22Rv1 (cell line): ENCODE measurements at regions not wholly inside any gene's neighbourhood (a gene's known extent, or its start where the extent isn't known, plus 50 kb on each side); places are given as distances from the start of the nearest gene placed in this dataset.
A peak's percentile ranks its signal among the peaks of the same experiment; 100 is the strongest.

Experiments used
- H3K27ac ChIP-seq: fragments of 450-650 bp; 2 replicates; pipeline ENCODE4 v1.5.1; 2017
- ZFX ChIP-seq: fragments of 450-650 bp; IDR thresholded peaks from 2 replicates; pipeline ENCODE4 v1.6.1; 2017; ENCODE audit warnings: antibody characterized with exemption, borderline replicate concordance
- TF ChIP-seq, protein P1 (sequence below): fragments of 450-650 bp; IDR thresholded peaks from 2 replicates; pipeline ENCODE4 v1.5.1; 2017; ENCODE audit warnings: mild to moderate bottlenecking

DNA sequence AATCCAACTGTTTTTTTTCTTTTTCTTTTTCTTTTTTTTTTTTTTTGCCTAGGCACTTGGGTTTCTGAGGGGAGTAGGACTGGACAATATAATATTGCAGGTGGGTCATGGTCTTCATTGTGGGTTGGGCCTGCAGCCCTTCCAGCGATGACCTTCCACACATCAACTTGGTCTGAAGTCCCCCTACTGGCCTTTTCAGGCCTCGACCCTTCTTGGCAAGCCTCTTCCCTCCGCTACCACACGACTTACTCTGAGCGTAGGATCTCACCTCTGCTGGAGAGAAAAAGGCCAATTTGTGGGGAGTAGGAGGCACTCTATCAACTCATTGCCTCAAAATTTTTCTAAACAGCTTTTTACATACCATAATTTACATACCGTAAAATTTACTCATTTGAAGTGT, 51.1 kb upstream of the GRIK3 start:
- no peak for TF ChIP-seq ZFX
- TF ChIP-seq, protein P1, sequence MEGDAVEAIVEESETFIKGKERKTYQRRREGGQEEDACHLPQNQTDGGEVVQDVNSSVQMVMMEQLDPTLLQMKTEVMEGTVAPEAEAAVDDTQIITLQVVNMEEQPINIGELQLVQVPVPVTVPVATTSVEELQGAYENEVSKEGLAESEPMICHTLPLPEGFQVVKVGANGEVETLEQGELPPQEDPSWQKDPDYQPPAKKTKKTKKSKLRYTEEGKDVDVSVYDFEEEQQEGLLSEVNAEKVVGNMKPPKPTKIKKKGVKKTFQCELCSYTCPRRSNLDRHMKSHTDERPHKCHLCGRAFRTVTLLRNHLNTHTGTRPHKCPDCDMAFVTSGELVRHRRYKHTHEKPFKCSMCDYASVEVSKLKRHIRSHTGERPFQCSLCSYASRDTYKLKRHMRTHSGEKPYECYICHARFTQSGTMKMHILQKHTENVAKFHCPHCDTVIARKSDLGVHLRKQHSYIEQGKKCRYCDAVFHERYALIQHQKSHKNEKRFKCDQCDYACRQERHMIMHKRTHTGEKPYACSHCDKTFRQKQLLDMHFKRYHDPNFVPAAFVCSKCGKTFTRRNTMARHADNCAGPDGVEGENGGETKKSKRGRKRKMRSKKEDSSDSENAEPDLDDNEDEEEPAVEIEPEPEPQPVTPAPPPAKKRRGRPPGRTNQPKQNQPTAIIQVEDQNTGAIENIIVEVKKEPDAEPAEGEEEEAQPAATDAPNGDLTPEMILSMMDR: peak; percentile 8; the same call in 1 of the 2 replicates
- no peak overlapping the region for H3K27ac ChIP-seq

- H3K27ac ChIP-seq: no peak overlapping the region
- TF ChIP-seq ZFX: no peak
- TF ChIP-seq, protein P1: no peak
Measured at GRCh38 chr1:37089750-37090149, 55.4 kb upstream of the GRIK3 start.

- H3K27ac ChIP-seq: no peak overlapping the region
- TF ChIP-seq ZFX: no peak
- TF ChIP-seq, protein P1: no peak
Measured at GRCh38 chr1:37090671-37091070, 56.4 kb upstream of the GRIK3 start.

- TF ChIP-seq ZFX: no peak
- TF ChIP-seq, protein P1: no peak
Measured at GRCh38 chr1:37092937-37093336, 58.6 kb upstream of the GRIK3 start.

GRCh38 chr1:37094302-37094701, 60.0 kb upstream of the GRIK3 start:
- TF ChIP-seq ZFX: no peak
- TF ChIP-seq, protein P1: no peak
- H3K27ac ChIP-seq: no peak overlapping the region

More at GRCh38 chr1:37092937-37093336, 58.6 kb upstream of the GRIK3 start:
- H3K27ac ChIP-seq: no peak overlapping the region

DNA sequence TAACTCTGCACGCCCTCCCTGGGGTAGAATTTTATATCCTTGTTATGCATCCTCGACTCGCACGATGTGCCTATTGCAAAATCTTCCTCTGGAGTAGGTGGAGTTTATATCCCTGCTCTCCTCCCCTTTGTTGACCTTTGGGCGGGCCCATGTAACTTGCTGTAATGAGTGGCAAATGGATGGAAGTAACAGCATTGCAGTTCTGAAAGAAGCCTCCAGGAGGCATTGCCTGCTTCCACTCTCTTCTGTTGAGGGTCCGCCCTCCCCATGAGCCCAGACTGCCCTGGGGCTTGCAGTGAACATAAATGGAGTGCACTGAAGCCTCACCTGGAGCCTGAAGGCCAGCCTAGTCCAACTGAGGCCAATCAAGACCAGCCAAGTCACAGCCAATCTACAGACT, 62.2 kb upstream of the GRIK3 start:
- TF ChIP-seq ZFX: no peak
- TF ChIP-seq, protein P1: peak; percentile 48
- no peak overlapping the region for H3K27ac ChIP-seq

- no peak overlapping the region for H3K27ac ChIP-seq
- TF ChIP-seq, protein P1: no peak
- no peak for TF ChIP-seq ZFX
Measured at GRCh38 chr1:37097731-37098130, 63.4 kb upstream of the GRIK3 start.
